ENCODE measurements at regions not wholly inside any gene's neighbourhood (a gene's known extent, or its start where the extent isn't known, plus 50 kb on each side); places are given as distances from the start of the nearest gene placed in this dataset.
"Not testable (repeated sequence)": the region's sequence is repeated elsewhere in the genome, so short reads cannot be mapped to it uniquely, and the experiment has no call there.

DNA sequence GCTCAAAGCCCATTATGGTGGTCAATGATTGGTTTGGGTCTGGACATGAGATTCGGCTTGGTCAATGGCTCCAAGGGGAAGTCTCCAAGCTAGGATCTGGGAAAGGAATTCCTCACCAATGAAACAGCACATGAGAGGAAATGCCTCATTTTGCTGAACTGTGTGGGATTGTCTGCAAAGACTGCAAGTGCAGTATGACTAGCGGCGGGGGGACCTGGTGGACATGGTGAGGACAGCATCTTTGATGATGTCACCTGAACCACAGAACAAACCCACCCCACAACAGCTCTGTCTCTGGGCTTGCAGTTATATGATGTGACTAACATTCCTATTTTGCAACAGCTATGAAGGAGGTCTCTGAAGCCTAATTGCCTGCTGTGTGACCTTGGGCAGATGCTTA, 50.6 kb upstream of the NKD1 start:
- no peaks in the 10 kb centered on the region for H3K27me3 Mint-ChIP-seq
- no peaks in the 10 kb centered on the region for H3K9me3 Mint-ChIP-seq
- no peaks in the 10 kb centered on the region for H3K4me1 Mint-ChIP-seq
- no peak overlapping the region for H3K27ac Mint-ChIP-seq
- no peak overlapping the region for H3K4me3 Mint-ChIP-seq
- H3K36me3 Mint-ChIP-seq (ENCODE audit: low read depth) = no peaks in the 10 kb centered on the region
- ATAC-seq (replicated peaks) = no peak

DNA sequence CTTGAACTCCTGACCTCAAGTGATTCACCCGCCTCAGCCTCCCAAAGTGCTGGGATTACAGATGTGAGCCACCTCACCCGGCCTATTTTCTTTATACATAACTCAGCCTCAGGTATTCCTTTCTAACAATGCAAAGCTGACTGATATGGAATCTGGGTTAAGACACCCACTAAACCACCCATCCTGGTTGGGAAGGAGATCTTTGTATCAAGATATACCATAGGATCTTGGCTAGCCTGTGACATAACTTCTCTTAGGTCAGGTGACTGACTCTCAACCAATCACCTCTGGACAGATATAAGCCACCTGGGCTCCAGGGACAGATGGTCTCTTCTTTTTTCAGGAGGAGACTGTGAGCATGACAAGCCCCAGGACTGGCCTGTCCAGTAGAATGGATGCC, 51.2 kb upstream of the NKD1 start:
- Mint-ChIP-seq H3K9me3 (no peaks in the 10 kb centered on the region), H3K4me3 (no peak overlapping the region), H3K27me3 (no peaks in the 10 kb centered on the region), H3K4me1 (no peaks in the 10 kb centered on the region), H3K36me3 (ENCODE audit: low read depth) (no peaks in the 10 kb centered on the region), H3K27ac (no peak overlapping the region)
- no peak for ATAC-seq (replicated peaks)

DNA sequence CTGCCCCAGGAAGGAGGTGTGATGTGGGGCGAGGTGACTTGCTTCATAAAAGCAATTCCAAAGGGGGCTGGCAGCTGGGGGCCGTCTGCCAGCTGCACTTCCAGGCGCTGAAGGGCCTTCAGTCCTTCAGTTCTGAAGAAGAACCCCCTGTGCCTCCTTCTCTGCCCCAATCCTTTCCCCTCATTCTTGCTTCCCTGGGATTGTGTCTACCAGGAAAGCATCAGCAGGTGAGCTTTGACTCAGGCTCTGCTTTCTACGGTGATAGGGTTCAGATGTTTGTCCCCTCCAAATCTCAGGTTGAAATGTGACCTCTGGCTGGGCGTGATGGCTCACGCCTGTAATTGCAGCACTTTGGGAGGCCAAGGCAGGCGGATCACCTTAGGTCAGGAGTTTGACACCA, 52.5 kb upstream of the NKD1 start:
- no peak for ATAC-seq (replicated peaks)
- no peak overlapping the region for H3K4me3 Mint-ChIP-seq

DNA sequence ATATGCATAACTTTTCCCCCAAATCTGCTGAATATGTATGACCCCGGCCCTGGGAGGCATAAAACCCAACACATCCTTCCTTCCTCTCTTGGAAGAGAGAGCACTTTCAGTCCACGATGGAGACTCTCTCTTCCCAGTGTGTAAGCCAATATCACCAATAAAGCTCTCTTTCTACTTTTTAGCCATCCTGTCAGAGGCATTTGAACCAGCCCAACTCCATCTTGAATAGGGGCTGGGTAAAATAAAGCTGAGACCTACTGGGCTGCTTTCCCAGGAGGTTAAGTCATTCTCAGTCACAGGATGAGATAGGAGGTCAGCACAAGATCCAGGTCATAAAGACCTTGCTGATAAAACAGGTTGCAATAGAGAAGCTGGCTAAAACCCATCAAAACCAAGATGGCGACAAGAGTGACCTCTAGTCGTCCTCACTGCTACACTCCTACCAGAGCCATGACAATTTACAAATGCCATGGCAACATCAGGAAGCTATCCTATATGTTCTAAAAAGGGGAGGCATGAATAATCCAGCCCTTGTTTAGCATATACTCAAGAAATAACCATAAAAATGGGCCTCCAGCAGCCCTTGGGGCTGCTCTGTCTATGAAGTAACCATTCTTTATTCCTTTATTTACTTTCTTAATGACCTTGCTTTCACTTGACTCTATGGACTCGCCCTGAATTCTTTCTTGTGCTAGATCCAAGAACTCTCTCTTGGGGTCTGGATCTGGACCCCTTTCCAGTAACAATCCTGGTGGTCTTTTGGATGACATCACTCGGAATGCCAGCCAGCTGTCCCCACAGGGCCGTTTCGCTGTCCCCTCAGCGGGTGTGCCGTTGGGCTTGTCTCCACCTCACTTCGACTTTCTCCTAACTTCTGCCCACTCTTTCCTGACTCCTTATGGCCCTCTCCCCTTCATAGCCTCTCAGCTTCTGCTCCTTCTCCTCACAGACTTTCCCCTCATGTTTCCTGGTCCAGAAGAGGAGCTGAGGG, 53.4 kb upstream of the NKD1 start:
- Mint-ChIP-seq H3K9me3 (no peaks in the 10 kb centered on the region), H3K4me3 (no peak overlapping the region), H3K27ac (no peak overlapping the region), H3K4me1 (no peaks in the 10 kb centered on the region), H3K36me3 (ENCODE audit: low read depth) (no peaks in the 10 kb centered on the region), H3K27me3 (no peaks in the 10 kb centered on the region)
- ATAC-seq (replicated peaks) = no peak

More for the DNA sequence above, 52.5 kb upstream of the NKD1 start:
- H3K9me3 Mint-ChIP-seq = no peaks in the 10 kb centered on the region
- H3K36me3 Mint-ChIP-seq (ENCODE audit: low read depth) = no peaks in the 10 kb centered on the region
- H3K27ac Mint-ChIP-seq = no peak overlapping the region
- no peaks in the 10 kb centered on the region for H3K4me1 Mint-ChIP-seq
- no peaks in the 10 kb centered on the region for H3K27me3 Mint-ChIP-seq

DNA sequence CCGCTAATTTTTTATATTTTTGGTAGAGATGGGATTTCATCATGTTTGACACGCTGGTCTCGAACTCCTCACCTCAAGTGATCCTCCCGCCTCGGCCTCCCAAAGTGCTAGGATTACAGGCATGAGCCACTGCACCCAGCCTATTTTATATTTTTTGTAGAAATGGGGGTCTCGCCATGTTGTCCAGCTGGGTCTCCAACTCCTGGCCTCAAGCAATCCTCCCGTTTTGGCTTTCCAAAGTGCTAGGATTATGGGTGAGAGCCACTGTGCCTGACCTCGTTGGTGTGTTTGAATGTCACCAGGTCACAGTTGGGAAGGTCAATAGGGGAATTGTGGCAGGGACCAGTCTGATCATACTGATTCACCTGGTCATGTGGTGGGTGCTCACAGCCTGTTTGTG, 56.7 kb upstream of the NKD1 start:
- H3K4me3 Mint-ChIP-seq = no peak overlapping the region
- no peaks in the 10 kb centered on the region for H3K9me3 Mint-ChIP-seq
- peaks cover 4% of the 10 kb centered on the region for H3K27me3 Mint-ChIP-seq
- H3K36me3 Mint-ChIP-seq (ENCODE audit: low read depth) = no peaks in the 10 kb centered on the region
- no peak for ATAC-seq (replicated peaks)
- no peak overlapping the region for H3K27ac Mint-ChIP-seq
- no peaks in the 10 kb centered on the region for H3K4me1 Mint-ChIP-seq

DNA sequence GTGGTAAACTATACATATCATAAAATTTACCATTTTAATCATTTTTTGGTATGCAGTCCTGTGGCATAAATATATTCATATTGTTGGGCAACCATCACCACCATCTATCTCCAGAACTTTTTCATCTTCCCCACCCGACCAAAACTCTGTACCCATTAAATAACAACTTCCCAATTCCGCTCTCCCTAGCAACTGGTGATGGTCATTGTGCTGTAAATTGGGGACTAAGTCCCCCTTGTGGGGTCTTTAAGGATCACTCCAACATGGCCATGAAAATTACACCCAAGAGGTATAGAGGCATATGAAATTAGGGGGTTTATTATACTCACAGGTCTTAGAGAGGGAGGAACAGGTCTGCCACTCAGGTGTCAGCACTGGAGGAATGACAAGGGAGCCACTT, 57.4 kb upstream of the NKD1 start:
- H3K27me3 Mint-ChIP-seq = peaks cover 4% of the 10 kb centered on the region
- no peak overlapping the region for H3K4me3 Mint-ChIP-seq

DNA sequence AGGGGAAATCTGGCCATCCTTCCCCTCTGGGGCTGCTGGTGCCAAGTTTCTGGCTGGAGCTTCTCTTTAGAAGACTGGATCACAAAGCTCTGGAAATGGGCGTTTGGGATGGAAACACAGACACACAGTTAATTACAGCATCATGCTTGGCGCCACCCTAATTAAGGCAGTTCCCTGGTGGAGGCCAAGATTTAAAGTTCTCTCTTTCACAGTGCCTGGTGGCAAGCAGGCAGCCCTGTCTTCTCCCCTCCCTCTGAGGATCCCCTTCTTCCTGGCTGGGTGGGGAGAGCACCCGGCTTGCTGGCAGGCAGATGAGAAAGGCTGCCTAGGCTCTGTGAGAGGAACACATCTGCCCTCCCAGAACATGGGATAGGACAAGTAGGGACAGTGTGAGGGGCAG, 59.0 kb upstream of the NKD1 start:
- H3K27me3 Mint-ChIP-seq = peaks cover 11% of the 10 kb centered on the region
- H3K36me3 Mint-ChIP-seq (ENCODE audit: low read depth) = no peaks in the 10 kb centered on the region
- no peak for ATAC-seq (replicated peaks)
- H3K27ac Mint-ChIP-seq = no peak overlapping the region
- H3K4me3 Mint-ChIP-seq = no peak overlapping the region
- no peaks in the 10 kb centered on the region for H3K4me1 Mint-ChIP-seq
- H3K9me3 Mint-ChIP-seq = no peaks in the 10 kb centered on the region

More for the DNA sequence above, 57.4 kb upstream of the NKD1 start:
- no peak overlapping the region for H3K27ac Mint-ChIP-seq
- no peaks in the 10 kb centered on the region for H3K36me3 Mint-ChIP-seq (ENCODE audit: low read depth)
- H3K4me1 Mint-ChIP-seq = no peaks in the 10 kb centered on the region
- no peaks in the 10 kb centered on the region for H3K9me3 Mint-ChIP-seq
- no peak for ATAC-seq (replicated peaks)

DNA sequence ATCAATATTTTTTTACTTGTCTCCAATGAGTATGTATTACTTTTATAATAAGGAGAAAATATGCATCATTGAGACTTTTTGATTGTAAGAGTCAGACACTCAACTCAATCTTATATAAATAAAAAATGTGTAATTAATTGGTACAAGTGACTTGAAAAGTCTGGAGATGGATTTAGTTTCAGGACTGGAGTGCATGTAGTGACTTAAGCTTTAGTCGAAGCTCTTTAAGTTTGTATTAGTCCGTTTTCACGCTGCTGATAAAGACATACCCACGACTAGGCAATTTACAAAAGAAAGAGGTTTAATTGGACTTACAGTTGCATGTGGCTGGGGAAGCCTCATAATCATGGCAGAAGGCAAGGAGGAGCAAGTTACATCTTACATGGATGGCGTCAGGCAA, 60.7 kb upstream of the NKD1 start:
- Mint-ChIP-seq H3K27me3 (peaks cover 17% of the 10 kb centered on the region), H3K4me1 (no peaks in the 10 kb centered on the region), H3K36me3 (ENCODE audit: low read depth) (no peaks in the 10 kb centered on the region), H3K4me3 (no peak overlapping the region), H3K9me3 (no peaks in the 10 kb centered on the region), H3K27ac (no peak overlapping the region)
- ATAC-seq (replicated peaks) = no peak

DNA sequence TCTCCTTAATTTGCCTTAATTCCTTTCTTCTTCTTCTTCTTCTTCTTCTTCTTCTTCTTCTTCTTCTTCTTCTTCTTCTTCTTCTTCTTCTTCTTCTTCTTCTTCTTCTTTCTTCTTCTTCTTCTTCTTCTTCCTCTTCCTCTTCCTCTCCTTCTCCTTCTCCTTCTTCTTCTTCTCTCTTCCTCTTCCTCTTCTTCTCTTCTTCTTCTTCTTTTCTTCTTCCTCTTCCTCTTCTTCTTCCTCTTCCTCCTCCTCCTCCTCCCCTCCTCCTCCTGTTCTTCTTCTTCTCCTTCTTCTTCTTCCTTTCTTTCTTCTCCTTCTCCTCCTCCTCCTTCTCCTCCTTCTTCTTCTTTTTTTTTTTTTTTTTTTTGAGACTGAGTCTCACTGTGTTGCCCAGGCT, 62.0 kb upstream of the NKD1 start:
- ATAC-seq (replicated peaks); H3K36me3 Mint-ChIP-seq (ENCODE audit: low read depth); H3K4me1 Mint-ChIP-seq: not testable (repeated sequence)

DNA sequence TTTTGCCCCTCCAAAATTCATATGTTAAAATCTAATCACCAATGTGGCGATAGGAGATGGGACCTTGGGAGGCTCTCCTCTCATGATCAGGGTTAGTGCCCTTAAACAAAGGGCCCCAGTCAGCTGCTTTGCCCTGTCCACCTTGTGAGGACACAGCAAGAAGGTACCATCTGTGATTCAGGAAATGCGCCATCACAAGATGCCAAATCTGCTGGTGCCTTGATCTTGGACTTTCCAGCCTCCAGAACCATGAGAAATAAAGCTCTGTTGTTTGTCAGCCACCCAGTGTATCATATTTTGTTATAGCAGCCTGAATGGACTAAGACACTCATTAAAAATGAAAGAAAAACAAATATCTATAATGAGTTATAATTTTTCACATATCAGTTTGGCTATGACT, 63.0 kb upstream of the NKD1 start:
- no peak for ATAC-seq (replicated peaks)
- no peaks in the 10 kb centered on the region for H3K9me3 Mint-ChIP-seq

More for the DNA sequence above, 62.0 kb upstream of the NKD1 start:
- H3K9me3 Mint-ChIP-seq, H3K4me3 Mint-ChIP-seq, H3K27ac Mint-ChIP-seq: not testable (repeated sequence)
- H3K27me3 Mint-ChIP-seq = peaks cover 17% of the 10 kb centered on the region

DNA sequence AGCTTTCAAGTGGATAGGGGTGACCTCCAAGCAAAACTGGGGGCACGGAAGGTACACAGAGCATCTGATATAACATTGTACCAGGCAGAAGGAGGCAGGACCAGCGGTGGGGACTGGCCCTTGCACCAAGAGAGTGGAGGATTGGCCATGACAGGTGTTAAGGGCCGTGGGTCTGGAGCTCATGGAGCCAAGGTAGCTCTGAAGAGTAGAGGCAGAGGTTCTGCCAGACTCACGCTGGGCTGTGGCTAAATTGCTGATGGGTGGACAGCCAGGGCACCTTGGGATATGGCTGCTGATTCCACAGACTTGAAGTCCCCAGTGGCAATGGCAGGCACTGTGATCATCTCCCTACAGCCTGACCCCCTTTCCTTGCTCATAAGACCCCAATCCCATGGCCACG, 65.9 kb upstream of the NKD1 start:
- Mint-ChIP-seq H3K27ac (no peak overlapping the region), H3K4me1 (no peaks in the 10 kb centered on the region), H3K4me3 (no peak overlapping the region), H3K27me3 (peaks cover 20% of the 10 kb centered on the region), H3K9me3 (no peaks in the 10 kb centered on the region), H3K36me3 (ENCODE audit: low read depth) (no peaks in the 10 kb centered on the region)
- ATAC-seq (replicated peaks) = no peak

More for the DNA sequence above, 63.0 kb upstream of the NKD1 start:
- H3K36me3 Mint-ChIP-seq (ENCODE audit: low read depth) = no peaks in the 10 kb centered on the region
- no peak overlapping the region for H3K27ac Mint-ChIP-seq
- no peaks in the 10 kb centered on the region for H3K4me1 Mint-ChIP-seq
- peaks cover 18% of the 10 kb centered on the region for H3K27me3 Mint-ChIP-seq
- no peak overlapping the region for H3K4me3 Mint-ChIP-seq

DNA sequence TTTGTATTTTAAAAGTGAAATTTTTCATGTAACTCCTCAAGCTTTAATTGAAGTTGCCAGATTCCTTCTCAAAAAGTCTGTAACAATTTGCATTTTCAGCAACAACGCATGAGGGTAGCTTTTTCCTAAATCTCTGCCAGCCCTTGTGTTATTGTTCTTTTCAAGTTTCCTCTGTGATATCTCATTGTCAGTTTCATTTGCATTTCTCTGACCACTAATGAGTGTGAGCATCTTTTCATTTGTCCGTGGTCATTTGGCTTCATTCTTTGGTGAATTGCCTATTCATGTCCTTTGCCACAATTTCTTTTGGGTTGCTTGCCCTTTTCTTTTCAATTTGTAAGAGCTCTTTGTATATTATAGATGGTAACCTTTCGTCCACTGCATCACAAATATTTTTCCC, 68.0 kb upstream of the NKD1 start:
- ATAC-seq (replicated peaks) = no peak
- no peaks in the 10 kb centered on the region for H3K9me3 Mint-ChIP-seq
- peaks cover 16% of the 10 kb centered on the region for H3K27me3 Mint-ChIP-seq
- no peaks in the 10 kb centered on the region for H3K4me1 Mint-ChIP-seq
- H3K27ac Mint-ChIP-seq = no peak overlapping the region
- H3K36me3 Mint-ChIP-seq (ENCODE audit: low read depth) = no peaks in the 10 kb centered on the region
- H3K4me3 Mint-ChIP-seq = no peak overlapping the region

DNA sequence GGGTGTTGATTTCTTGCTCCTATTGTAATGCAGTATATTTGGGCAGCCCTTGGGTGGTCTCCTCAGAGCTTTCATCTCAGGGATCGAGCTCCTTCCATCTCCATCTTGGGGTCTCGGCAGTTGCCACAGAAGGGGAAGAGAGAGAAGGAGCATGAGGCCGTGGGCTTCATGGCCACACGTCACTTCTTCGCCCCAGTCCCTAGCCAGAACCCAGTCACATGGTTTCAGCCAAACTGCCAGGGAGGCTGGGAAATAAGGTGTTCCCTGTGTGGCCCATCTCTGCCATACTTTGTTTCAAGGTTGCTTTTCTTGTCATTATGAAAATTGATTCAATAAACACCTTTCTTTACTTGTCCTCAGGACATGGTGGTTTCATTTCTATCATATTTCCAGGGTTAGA, 68.4 kb upstream of the NKD1 start:
- Mint-ChIP-seq H3K4me1 (peaks cover 4% of the 10 kb centered on the region), H3K9me3 (no peaks in the 10 kb centered on the region), H3K4me3 (no peak overlapping the region), H3K27ac (no peak overlapping the region), H3K36me3 (ENCODE audit: low read depth) (no peaks in the 10 kb centered on the region), H3K27me3 (peaks cover 12% of the 10 kb centered on the region)
- ATAC-seq (replicated peaks) = no peak

DNA sequence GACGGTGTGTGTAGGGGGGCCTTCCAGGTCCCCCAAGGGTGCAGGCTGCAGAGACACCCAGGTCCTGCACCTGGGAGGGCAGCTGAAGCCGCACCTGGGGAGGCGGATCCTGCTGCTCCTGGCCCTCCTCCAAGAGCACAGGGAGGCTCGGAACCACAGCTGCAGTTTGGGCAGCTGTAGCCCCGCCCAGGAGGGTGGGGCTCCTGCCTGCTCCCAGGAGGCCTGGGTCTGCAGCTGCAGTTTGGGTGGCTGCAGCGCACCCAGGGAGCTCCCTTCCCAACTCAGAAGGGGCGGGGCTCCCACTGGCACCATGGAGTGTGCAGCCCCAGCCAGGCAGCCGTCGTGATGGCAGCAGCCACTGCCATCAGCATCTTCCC, 69.4 kb upstream of the NKD1 start:
- Mint-ChIP-seq H3K9me3 (no peaks in the 10 kb centered on the region), H3K4me3 (no peak overlapping the region), H3K4me1 (peaks cover 8% of the 10 kb centered on the region), H3K27ac (no peak overlapping the region), H3K36me3 (ENCODE audit: low read depth) (no peaks in the 10 kb centered on the region), H3K27me3 (peaks cover 5% of the 10 kb centered on the region)
- no peak for ATAC-seq (replicated peaks)

DNA sequence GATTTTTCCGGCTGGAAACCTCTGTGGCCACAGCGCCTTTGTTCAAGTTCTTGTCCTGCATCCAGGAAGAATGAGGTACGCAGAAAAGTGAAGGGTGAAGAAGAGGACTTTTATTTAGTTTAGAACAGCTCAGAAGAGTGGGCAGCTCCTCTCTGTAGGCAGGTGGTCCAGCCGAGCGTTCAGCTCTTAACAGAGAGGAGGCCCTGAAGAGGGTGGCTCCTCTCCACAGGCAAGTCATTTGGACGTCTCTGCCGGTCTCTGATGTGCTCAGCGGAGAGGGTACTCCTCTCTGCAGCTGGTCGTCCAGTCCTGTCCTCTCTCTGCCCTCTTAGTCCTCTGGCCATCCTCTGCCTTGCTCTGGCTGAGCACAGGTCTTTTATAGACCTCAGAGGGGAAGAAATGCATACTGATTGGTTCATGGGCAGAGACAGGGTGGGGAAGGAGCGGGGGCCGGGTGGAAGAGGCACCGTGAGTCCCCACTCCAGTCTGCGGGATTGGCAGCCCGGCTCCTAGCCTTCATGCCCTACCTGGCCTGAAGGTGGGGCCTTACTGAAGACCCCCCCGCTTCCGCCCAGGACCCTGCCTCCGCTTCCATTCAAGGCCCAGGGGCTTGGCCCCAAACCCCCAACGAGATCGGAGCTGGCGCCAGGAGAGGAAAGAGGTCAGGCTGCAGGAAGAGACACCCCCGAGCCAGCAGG, 70.0 kb upstream of the NKD1 start:
- peaks cover 12% of the 10 kb centered on the region for H3K4me1 Mint-ChIP-seq
- no peaks in the 10 kb centered on the region for H3K36me3 Mint-ChIP-seq (ENCODE audit: low read depth)
- ATAC-seq (replicated peaks) = no peak

More for the DNA sequence above, 70.0 kb upstream of the NKD1 start:
- no peaks in the 10 kb centered on the region for H3K9me3 Mint-ChIP-seq
- peaks cover 3% of the 10 kb centered on the region for H3K27me3 Mint-ChIP-seq
- no peak overlapping the region for H3K4me3 Mint-ChIP-seq
- no peak overlapping the region for H3K27ac Mint-ChIP-seq

Data from activated T-helper 17 cell treated with anti-CD3 and anti-CD28 coated beads, Interleukin-2, amount 50 U/mL, for 72 hours (primary cell).